HepG2 (cell line): ENCODE measurements at regions not wholly inside any gene's neighbourhood (a gene's known extent, or its start where the extent isn't known, plus 50 kb on each side); places are given as distances from the start of the nearest gene placed in this dataset.

Experiments
- HNF4A ChIP-seq: sonication (generic); formaldehyde crosslinking; IDR thresholded peaks from 2 replicates; pipeline ENCODE4 v1.4.0; 2020; ENCODE audit warnings: missing genetic modification reagents
- ISL2 ChIP-seq: sonication (generic); formaldehyde crosslinking; IDR thresholded peaks from 2 replicates; pipeline ENCODE4 v1.5.0; 2020; ENCODE audit warnings: missing genetic modification reagents
- MLLT10 ChIP-seq: sonication (generic); formaldehyde crosslinking; IDR thresholded peaks from 2 replicates; pipeline ENCODE4 v1.4.0; 2020; ENCODE audit warnings: missing genetic modification reagents
- PHB2 ChIP-seq: fragments of 450-650 bp; IDR thresholded peaks from 2 replicates; pipeline ENCODE4 v1.6.1; 2018; ENCODE audit not compliant: partially characterized antibody
- SCMH1 ChIP-seq: sonication (generic); formaldehyde crosslinking; IDR thresholded peaks from 2 replicates; pipeline ENCODE4 v1.9.0; 2021; ENCODE audit warnings: missing genetic modification reagents, mild to moderate bottlenecking, borderline replicate concordance
- SPEN ChIP-seq: sonication (generic); formaldehyde crosslinking; IDR thresholded peaks from 2 replicates; pipeline ENCODE4 v1.5.1; 2020; ENCODE audit warnings: low read depth, mild to moderate bottlenecking, missing genetic modification reagents
- TARDBP ChIP-seq: sonication (generic); formaldehyde crosslinking; IDR thresholded peaks from 2 replicates; pipeline ENCODE4 v1.8.0; 2022; ENCODE audit warnings: mild to moderate bottlenecking, missing genetic modification reagents
- ZNF230 ChIP-seq: sonication (generic); formaldehyde crosslinking; IDR thresholded peaks from 2 replicates; pipeline ENCODE4 v1.4.0; 2020; ENCODE audit warnings: mild to moderate bottlenecking, missing genetic modification reagents
- ZNF431 ChIP-seq: sonication (generic); formaldehyde crosslinking; IDR thresholded peaks from 2 replicates; pipeline ENCODE4 v1.9.0; 2022; ENCODE audit warnings: missing genetic modification reagents, low read depth, mild to moderate bottlenecking, borderline replicate concordance
- ZNF501 ChIP-seq: sonication (generic); formaldehyde crosslinking; IDR thresholded peaks from 2 replicates; pipeline ENCODE4 v1.5.1; 2020; ENCODE audit warnings: mild to moderate bottlenecking, moderate library complexity, missing genetic modification reagents
- ZNF780A ChIP-seq: sonication (generic); formaldehyde crosslinking; IDR thresholded peaks from 2 replicates; pipeline ENCODE4 v1.8.0; 2022; ENCODE audit warnings: mild to moderate bottlenecking, missing genetic modification reagents, moderate library complexity
- TF ChIP-seq, protein P1 (sequence below): IDR thresholded peaks from 2 replicates; pipeline ENCODE4 v1.6.1; 2016; ENCODE audit warnings: missing genetic modification reagents, missing compliant biosample characterization
- TF ChIP-seq, protein P2 (sequence below): sonication (generic); formaldehyde crosslinking; IDR thresholded peaks from 2 replicates; pipeline ENCODE4 v1.4.0; 2020; ENCODE audit warnings: missing genetic modification reagents
- TF ChIP-seq, protein P3 (sequence below): sonication (generic); formaldehyde crosslinking; conservative IDR thresholded peaks from 2 replicates; pipeline ENCODE4 v1.5.0; 2020; ENCODE audit warnings: missing genetic modification reagents
- TF ChIP-seq, protein P4 (sequence below): sonication (generic); formaldehyde crosslinking; IDR thresholded peaks from 2 replicates; pipeline ENCODE4 v1.9.0; 2021; ENCODE audit warnings: mild to moderate bottlenecking, missing genetic modification reagents
- TF ChIP-seq, protein P5 (sequence below): sonication (generic); formaldehyde crosslinking; conservative IDR thresholded peaks from 2 replicates; pipeline ENCODE4 v1.8.1; 2023; ENCODE audit warnings: missing genetic modification reagents
- TF ChIP-seq, protein P6 (sequence below): IDR thresholded peaks from 2 replicates; pipeline ENCODE4 v1.6.1; 2016; ENCODE audit warnings: missing compliant biosample characterization, missing genetic modification reagents, borderline replicate concordance

DNA sequence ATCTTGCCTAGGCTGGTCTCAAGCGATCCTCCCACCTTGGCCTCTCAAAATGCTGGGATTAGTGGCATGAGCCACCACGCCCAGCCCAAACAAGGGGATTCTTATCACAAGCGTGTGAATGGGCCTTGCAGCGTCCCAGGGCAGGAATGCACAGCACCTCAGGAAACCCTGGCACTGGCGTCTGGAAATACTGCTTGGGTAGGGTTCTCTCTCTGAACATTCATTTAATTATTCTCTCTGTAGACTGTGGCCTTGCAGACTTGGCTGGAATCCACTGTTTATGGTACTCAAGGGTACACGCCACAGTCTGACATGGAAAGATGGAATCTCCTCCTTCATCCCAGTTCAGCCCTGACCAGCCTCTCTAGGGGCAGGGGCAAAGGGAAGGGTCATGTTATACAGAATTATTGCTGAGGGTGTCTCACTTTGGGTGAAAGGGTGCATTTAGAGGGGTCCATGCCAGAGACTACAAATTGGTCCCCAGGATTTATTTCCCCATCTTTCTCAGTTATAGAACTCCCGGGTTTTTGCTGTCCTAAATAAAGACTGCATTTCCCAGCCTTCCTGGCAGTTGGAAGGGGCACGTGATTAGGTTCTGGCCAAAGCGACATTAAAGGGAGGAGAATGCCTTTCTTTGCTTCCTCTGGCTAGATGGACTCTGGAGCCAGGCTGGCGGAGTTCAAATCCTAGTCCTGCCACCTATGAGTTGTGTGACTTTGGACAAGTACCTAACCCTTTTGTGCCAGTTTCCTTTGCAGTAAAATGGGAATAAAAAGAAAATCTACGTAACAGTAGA lies 147.2 kb upstream of the HAAO start (continued):
- TF ChIP-seq, protein P1, sequence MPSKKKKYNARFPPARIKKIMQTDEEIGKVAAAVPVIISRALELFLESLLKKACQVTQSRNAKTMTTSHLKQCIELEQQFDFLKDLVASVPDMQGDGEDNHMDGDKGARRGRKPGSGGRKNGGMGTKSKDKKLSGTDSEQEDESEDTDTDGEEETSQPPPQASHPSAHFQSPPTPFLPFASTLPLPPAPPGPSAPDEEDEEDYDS (CRISPR knock-in tag), result no peak
- TF ChIP-seq, protein P2, sequence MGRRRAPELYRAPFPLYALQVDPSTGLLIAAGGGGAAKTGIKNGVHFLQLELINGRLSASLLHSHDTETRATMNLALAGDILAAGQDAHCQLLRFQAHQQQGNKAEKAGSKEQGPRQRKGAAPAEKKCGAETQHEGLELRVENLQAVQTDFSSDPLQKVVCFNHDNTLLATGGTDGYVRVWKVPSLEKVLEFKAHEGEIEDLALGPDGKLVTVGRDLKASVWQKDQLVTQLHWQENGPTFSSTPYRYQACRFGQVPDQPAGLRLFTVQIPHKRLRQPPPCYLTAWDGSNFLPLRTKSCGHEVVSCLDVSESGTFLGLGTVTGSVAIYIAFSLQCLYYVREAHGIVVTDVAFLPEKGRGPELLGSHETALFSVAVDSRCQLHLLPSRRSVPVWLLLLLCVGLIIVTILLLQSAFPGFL (CRISPR knock-in tag), result no peak
- no peak for TF ChIP-seq ZNF780A
- TF ChIP-seq, protein P3, sequence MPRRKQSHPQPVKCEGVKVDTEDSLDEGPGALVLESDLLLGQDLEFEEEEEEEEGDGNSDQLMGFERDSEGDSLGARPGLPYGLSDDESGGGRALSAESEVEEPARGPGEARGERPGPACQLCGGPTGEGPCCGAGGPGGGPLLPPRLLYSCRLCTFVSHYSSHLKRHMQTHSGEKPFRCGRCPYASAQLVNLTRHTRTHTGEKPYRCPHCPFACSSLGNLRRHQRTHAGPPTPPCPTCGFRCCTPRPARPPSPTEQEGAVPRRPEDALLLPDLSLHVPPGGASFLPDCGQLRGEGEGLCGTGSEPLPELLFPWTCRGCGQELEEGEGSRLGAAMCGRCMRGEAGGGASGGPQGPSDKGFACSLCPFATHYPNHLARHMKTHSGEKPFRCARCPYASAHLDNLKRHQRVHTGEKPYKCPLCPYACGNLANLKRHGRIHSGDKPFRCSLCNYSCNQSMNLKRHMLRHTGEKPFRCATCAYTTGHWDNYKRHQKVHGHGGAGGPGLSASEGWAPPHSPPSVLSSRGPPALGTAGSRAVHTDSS (CRISPR knock-in tag), result no peak
- TF ChIP-seq SCMH1 (CRISPR knock-in tag), result no peak
- TF ChIP-seq MLLT10 (CRISPR knock-in tag), result no peak
- no peak for TF ChIP-seq ZNF501 (CRISPR knock-in tag)
- 0 out of 2 replicates have a peak, but pooled peaks have one; percentile 32 for TF ChIP-seq TARDBP (CRISPR knock-in tag)
- TF ChIP-seq ZNF230, result no peak
- TF ChIP-seq, protein P4, sequence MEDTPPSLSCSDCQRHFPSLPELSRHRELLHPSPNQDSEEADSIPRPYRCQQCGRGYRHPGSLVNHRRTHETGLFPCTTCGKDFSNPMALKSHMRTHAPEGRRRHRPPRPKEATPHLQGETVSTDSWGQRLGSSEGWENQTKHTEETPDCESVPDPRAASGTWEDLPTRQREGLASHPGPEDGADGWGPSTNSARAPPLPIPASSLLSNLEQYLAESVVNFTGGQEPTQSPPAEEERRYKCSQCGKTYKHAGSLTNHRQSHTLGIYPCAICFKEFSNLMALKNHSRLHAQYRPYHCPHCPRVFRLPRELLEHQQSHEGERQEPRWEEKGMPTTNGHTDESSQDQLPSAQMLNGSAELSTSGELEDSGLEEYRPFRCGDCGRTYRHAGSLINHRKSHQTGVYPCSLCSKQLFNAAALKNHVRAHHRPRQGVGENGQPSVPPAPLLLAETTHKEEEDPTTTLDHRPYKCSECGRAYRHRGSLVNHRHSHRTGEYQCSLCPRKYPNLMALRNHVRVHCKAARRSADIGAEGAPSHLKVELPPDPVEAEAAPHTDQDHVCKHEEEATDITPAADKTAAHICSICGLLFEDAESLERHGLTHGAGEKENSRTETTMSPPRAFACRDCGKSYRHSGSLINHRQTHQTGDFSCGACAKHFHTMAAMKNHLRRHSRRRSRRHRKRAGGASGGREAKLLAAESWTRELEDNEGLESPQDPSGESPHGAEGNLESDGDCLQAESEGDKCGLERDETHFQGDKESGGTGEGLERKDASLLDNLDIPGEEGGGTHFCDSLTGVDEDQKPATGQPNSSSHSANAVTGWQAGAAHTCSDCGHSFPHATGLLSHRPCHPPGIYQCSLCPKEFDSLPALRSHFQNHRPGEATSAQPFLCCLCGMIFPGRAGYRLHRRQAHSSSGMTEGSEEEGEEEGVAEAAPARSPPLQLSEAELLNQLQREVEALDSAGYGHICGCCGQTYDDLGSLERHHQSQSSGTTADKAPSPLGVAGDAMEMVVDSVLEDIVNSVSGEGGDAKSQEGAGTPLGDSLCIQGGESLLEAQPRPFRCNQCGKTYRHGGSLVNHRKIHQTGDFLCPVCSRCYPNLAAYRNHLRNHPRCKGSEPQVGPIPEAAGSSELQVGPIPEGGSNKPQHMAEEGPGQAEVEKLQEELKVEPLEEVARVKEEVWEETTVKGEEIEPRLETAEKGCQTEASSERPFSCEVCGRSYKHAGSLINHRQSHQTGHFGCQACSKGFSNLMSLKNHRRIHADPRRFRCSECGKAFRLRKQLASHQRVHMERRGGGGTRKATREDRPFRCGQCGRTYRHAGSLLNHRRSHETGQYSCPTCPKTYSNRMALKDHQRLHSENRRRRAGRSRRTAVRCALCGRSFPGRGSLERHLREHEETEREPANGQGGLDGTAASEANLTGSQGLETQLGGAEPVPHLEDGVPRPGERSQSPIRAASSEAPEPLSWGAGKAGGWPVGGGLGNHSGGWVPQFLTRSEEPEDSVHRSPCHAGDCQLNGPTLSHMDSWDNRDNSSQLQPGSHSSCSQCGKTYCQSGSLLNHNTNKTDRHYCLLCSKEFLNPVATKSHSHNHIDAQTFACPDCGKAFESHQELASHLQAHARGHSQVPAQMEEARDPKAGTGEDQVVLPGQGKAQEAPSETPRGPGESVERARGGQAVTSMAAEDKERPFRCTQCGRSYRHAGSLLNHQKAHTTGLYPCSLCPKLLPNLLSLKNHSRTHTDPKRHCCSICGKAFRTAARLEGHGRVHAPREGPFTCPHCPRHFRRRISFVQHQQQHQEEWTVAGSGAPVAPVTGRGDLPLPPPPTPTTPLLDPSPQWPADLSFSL (CRISPR knock-in tag), result no peak
- no peak for TF ChIP-seq ZNF431 (CRISPR knock-in tag)
- TF ChIP-seq HNF4A (CRISPR knock-in tag), result peak; percentile 38
- no peak for TF ChIP-seq PHB2
- TF ChIP-seq, protein P5, sequence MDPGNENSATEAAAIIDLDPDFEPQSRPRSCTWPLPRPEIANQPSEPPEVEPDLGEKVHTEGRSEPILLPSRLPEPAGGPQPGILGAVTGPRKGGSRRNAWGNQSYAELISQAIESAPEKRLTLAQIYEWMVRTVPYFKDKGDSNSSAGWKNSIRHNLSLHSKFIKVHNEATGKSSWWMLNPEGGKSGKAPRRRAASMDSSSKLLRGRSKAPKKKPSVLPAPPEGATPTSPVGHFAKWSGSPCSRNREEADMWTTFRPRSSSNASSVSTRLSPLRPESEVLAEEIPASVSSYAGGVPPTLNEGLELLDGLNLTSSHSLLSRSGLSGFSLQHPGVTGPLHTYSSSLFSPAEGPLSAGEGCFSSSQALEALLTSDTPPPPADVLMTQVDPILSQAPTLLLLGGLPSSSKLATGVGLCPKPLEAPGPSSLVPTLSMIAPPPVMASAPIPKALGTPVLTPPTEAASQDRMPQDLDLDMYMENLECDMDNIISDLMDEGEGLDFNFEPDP (CRISPR knock-in tag), result no peak
- TF ChIP-seq, protein P6, sequence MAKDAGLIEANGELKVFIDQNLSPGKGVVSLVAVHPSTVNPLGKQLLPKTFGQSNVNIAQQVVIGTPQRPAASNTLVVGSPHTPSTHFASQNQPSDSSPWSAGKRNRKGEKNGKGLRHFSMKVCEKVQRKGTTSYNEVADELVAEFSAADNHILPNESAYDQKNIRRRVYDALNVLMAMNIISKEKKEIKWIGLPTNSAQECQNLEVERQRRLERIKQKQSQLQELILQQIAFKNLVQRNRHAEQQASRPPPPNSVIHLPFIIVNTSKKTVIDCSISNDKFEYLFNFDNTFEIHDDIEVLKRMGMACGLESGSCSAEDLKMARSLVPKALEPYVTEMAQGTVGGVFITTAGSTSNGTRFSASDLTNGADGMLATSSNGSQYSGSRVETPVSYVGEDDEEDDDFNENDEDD (CRISPR knock-in tag), result no peak
- TF ChIP-seq SPEN, result 0 out of 2 replicates have a peak, but pooled peaks have one; percentile 24
- TF ChIP-seq ISL2 (CRISPR knock-in tag), result no peak
